Neuronal stem cell (in vitro differentiated cells): ENCODE measurements at regions not wholly inside any gene's neighbourhood (a gene's known extent, or its start where the extent isn't known, plus 50 kb on each side); places are given as distances from the start of the nearest gene placed in this dataset.

Experiments
- DNase-seq: peaks from one replicate; pipeline ENCODE4 v3.0.0-alpha.2; 2013; ENCODE audit warnings: low spot score
- H2AFZ ChIP-seq: one replicate; pipeline ENCODE4 v1.6.1; 2013; ENCODE audit warnings: mild to moderate bottlenecking, low read length, inconsistent platforms
- H2AK5ac ChIP-seq: 2 replicates; pipeline ENCODE4 v1.6.1; 2013; ENCODE audit warnings: low read depth, mild to moderate bottlenecking, inconsistent platforms, low read length, moderate library complexity, mixed read lengths
- H2BK120ac ChIP-seq: 2 replicates; pipeline ENCODE4 v1.6.1; 2013; ENCODE audit warnings: low read depth, mild to moderate bottlenecking, inconsistent platforms, low read length, moderate library complexity, mixed read lengths
- H2BK12ac ChIP-seq: one replicate; pipeline ENCODE4 v1.6.1; 2013; ENCODE audit warnings: low read length, inconsistent platforms
- H2BK15ac ChIP-seq: 2 replicates; pipeline ENCODE4 v1.6.1; 2013; ENCODE audit warnings: mild to moderate bottlenecking, low read length, inconsistent platforms, mixed read lengths
- H2BK5ac ChIP-seq: one replicate; pipeline ENCODE4 v1.6.1; 2013; ENCODE audit warnings: inconsistent platforms, mild to moderate bottlenecking, low read length, moderate library complexity
- H3K14ac ChIP-seq: one replicate; pipeline ENCODE4 v1.6.1; 2013; ENCODE audit warnings: low read length, inconsistent platforms
- H3K18ac ChIP-seq: 2 replicates; pipeline ENCODE4 v1.6.1; 2013; ENCODE audit warnings: low read length, inconsistent platforms
- H3K23ac ChIP-seq: 2 replicates; pipeline ENCODE4 v1.6.1; 2013; ENCODE audit warnings: low read depth, mild to moderate bottlenecking, mixed read lengths, low read length, inconsistent platforms; ENCODE audit not compliant: poor library complexity
- H3K27ac ChIP-seq: replicated peaks from 3 replicates; pipeline ENCODE4 v1.5.1; 2013; ENCODE audit warnings: low read length, inconsistent platforms
- H3K27me3 ChIP-seq, 3 experiments: 2 replicates each; pipeline ENCODE4 v1.6.1; 2013; ENCODE audit warnings: low read length in 3 of 3, mild to moderate bottlenecking in 2 of 3, inconsistent platforms in 1 of 3, low read depth in 1 of 3, mixed read lengths in 1 of 3, moderate library complexity in 1 of 3; ENCODE audit not compliant: control insufficient read depth in 3 of 3, insufficient read depth in 3 of 3
- H3K36me3 ChIP-seq, 2 donors: replicated peaks in 1 of 2; 2 replicates each; pipeline ENCODE4 v1.6.1; 2013; ENCODE audit warnings: low read length in 2 of 2; ENCODE audit not compliant: control insufficient read depth in 2 of 2, insufficient read depth in 2 of 2
- H3K4ac ChIP-seq: 2 replicates; pipeline ENCODE4 v1.6.1; 2013; ENCODE audit warnings: inconsistent platforms, mild to moderate bottlenecking, low read length, moderate library complexity
- H3K4me1 ChIP-seq, 2 donors: 1 replicate in 1 of 2; 2 replicates in 1 of 2; pipeline ENCODE4 v1.6.1; 2013; ENCODE audit warnings: low read length in 2 of 2, low read depth in 1 of 2; ENCODE audit not compliant: control insufficient read depth in 2 of 2, insufficient read depth in 1 of 2
- H3K4me2 ChIP-seq: one replicate; pipeline ENCODE4 v1.6.1; 2013; ENCODE audit warnings: mild to moderate bottlenecking, low read length, inconsistent platforms; ENCODE audit not compliant: insufficient read depth, poor library complexity, severe bottlenecking
- H3K4me3 ChIP-seq, 2 donors: 2 replicates each; pipeline ENCODE4 v1.5.1; 2013; ENCODE audit warnings: low read length in 2 of 2, mild to moderate bottlenecking in 2 of 2, inconsistent platforms in 1 of 2, moderate library complexity in 1 of 2
- H3K79me1 ChIP-seq: one replicate; pipeline ENCODE4 v1.6.1; 2013; ENCODE audit warnings: low read depth, mild to moderate bottlenecking, inconsistent platforms, low read length, moderate library complexity
- H3K9ac ChIP-seq: one replicate; pipeline ENCODE4 v1.6.1; 2013; ENCODE audit warnings: mild to moderate bottlenecking, low read depth, low read length, inconsistent platforms; ENCODE audit not compliant: poor library complexity
- H3K9me3 ChIP-seq, 2 donors: replicated peaks in 1 of 2; 2 replicates each; pipeline versions ENCODE3 to v1.6.1; 2013; ENCODE audit warnings: low read length in 2 of 2, mild to moderate bottlenecking in 2 of 2, inconsistent platforms in 1 of 2, low read depth in 1 of 2, mixed read lengths in 1 of 2, moderate library complexity in 1 of 2; ENCODE audit not compliant: control insufficient read depth in 2 of 2, insufficient read depth in 1 of 2
- H4K8ac ChIP-seq: one replicate; pipeline ENCODE4 v1.6.1; 2013; ENCODE audit warnings: low read depth, mild to moderate bottlenecking, inconsistent platforms, low read length, moderate library complexity
- H4K91ac ChIP-seq: one replicate; pipeline ENCODE4 v1.6.1; 2013; ENCODE audit warnings: low read length, low read depth, mild to moderate bottlenecking, inconsistent platforms; ENCODE audit not compliant: poor library complexity
- WGBS, 2 donors: extraction: QIAGEN DNeasy Blood & Tissue Kit; methylation state at CpG; one replicate each; pipeline ENCODE4 v1.1.7; 2013; ENCODE audit warnings: missing lambda C conversion rate in 2 of 2, mixed read lengths in 1 of 2; ENCODE audit not compliant: insufficient read length in 2 of 2, insufficient replicate concordance in 1 of 2; ENCODE audit errors: extremely low coverage in 2 of 2; 5-methylcytosine and 5-hydroxymethylcytosine counted together

DNA sequence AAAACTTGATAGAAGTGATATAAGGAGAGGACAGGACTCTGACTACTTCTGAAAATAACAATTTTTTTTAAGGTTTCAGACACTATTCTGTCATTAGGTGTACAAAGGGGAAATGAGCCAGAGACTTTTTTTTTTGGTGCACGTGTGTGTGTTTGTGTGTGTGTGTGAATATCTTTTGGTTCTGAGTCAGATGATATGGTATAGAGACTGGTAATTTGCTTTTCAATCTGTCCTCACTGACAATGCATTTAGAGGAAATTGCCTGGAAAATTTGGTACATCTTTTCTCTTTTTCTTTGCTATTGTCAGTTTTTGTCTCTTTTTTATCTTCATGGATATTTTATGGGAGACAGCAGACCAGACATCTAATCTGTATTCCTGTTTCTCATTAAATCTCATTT lies 59.3 kb downstream of the DDIT4L start:
- no peaks in the 10 kb centered on the region for H3K79me1 ChIP-seq

DNA sequence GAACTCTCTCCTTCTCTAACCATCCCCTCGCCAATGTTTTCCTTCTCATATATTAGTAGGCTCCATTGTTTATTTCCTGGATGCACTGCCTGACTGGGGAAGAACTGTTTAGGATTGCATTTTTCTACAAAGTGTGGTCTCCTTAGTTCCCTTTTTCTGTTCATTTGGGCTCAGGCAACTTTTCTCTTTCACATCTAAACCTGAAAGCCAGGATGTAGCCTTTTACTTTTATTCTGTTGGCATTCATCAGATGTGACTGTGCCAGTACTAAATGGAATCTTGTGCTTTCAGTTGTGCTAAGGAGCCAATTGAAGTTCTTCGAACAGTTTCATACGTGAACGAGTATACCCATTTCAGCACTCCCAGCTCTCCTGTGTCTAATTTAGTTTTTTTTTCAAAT lies 59.8 kb downstream of the DDIT4L start:
- no peaks in the 10 kb centered on the region for H3K36me3 ChIP-seq
- no peaks in the 10 kb centered on the region for H3K27me3 ChIP-seq
- H3K14ac ChIP-seq = no peak overlapping the region
- no peak for DNase-seq
- no peaks in the 10 kb centered on the region for H3K4me1 ChIP-seq
- H3K27ac ChIP-seq = no peak overlapping the region
- no peak overlapping the region for H2BK120ac ChIP-seq
- H3K9me3 ChIP-seq = no peaks in the 10 kb centered on the region
- H3K4me3 ChIP-seq = no peak overlapping the region
- no peak overlapping the region for H2BK5ac ChIP-seq
- H2AK5ac ChIP-seq = no peak overlapping the region
- H2AFZ ChIP-seq = no peak overlapping the region
- H2BK12ac ChIP-seq = no peak overlapping the region
- no peak overlapping the region for H3K4ac ChIP-seq
- no peak overlapping the region for H3K23ac ChIP-seq
- no peaks in the 10 kb centered on the region for H3K79me1 ChIP-seq
- H4K91ac ChIP-seq = no peak overlapping the region
- no peak overlapping the region for H2BK15ac ChIP-seq
- no peak overlapping the region for H3K4me2 ChIP-seq
- H3K18ac ChIP-seq = no peak overlapping the region
- H3K9ac ChIP-seq = no peak overlapping the region
- no CpG with 5 or more reads among the region's 4 CpGs for WGBS, 2 donors
- H4K8ac ChIP-seq = no peak overlapping the region

More for the DNA sequence above, 59.3 kb downstream of the DDIT4L start:
- WGBS, 2 donors = no CpG with 5 or more reads among the region's 1 CpG
- no peak overlapping the region for H3K9ac ChIP-seq
- no peak overlapping the region for H2AK5ac ChIP-seq
- DNase-seq = no peak
- no peak overlapping the region for H3K27ac ChIP-seq
- H2AFZ ChIP-seq = no peak overlapping the region
- H3K9me3 ChIP-seq = no peaks in the 10 kb centered on the region
- H3K36me3 ChIP-seq = no peaks in the 10 kb centered on the region
- no peak overlapping the region for H2BK5ac ChIP-seq
- no peak overlapping the region for H3K18ac ChIP-seq
- no peaks in the 10 kb centered on the region for H3K4me1 ChIP-seq
- no peak overlapping the region for H2BK15ac ChIP-seq
- H3K27me3 ChIP-seq = no peaks in the 10 kb centered on the region
- no peak overlapping the region for H3K14ac ChIP-seq
- no peak overlapping the region for H4K91ac ChIP-seq
- H3K4me2 ChIP-seq = no peak overlapping the region
- no peak overlapping the region for H3K4ac ChIP-seq
- no peak overlapping the region for H2BK12ac ChIP-seq
- H3K23ac ChIP-seq = no peak overlapping the region
- no peak overlapping the region for H4K8ac ChIP-seq
- H2BK120ac ChIP-seq = no peak overlapping the region
- H3K4me3 ChIP-seq = no peak overlapping the region

DNA sequence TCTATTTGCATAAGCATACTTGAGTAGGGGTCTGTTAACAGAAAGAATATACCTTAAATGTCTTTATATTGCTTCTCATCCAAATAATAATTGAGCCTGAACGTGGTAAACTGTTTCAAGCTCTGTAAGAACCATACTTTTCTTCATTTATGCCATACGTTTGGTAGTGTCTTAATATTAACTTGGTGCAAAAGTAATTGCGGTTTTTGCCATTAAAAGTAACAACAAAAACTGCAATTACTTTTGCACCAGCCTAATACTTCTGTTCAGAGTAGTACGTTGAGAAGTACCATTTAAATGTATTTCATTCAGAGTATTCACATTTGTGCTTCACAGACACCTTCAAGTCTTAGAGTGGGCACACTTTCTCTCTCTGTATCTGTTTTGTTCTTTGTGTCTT lies 60.5 kb downstream of the DDIT4L start:
- Histone ChIP-seq H3K27ac (no peak overlapping the region), H3K27me3 (no peaks in the 10 kb centered on the region), H3K4me1 (no peaks in the 10 kb centered on the region), H2BK12ac (no peak overlapping the region), H3K36me3 (no peaks in the 10 kb centered on the region), H3K4ac (no peak overlapping the region), H3K18ac (no peak overlapping the region), H3K9ac (no peak overlapping the region), H3K4me2 (no peak overlapping the region), H2BK5ac (no peak overlapping the region), H2AFZ (no peak overlapping the region), H3K9me3 (no peaks in the 10 kb centered on the region), H2AK5ac (no peak overlapping the region), H2BK120ac (no peak overlapping the region), H4K8ac (no peak overlapping the region), H2BK15ac (no peak overlapping the region), H3K4me3 (no peak overlapping the region), H4K91ac (no peak overlapping the region), H3K23ac (no peak overlapping the region), H3K79me1 (no peaks in the 10 kb centered on the region), H3K14ac (no peak overlapping the region)
- no CpG with 5 or more reads among the region's 4 CpGs for WGBS, 2 donors
- DNase-seq = no peak

DNA sequence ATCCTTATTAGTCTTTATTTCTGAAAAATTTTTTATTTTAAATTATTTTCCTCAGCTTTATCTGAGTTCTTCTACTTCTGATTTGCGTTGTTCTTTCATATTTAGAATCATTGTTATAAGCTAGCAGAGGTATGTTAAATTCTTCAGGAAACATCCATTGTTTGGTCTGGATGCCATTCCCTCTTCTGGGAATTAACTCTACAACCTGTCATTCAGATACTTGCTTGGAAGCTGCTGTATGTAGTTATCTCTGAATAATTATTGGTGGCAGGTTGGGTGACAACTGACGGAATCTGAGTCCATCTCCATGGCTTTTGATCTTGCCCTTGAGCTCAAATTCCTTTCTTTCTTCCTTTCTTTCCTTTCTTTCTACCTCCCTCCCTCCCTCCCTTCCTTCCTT lies 61.9 kb downstream of the DDIT4L start:
- Histone ChIP-seq H3K18ac (no peak overlapping the region), H2BK120ac (no peak overlapping the region), H2BK15ac (no peak overlapping the region), H2AK5ac (no peak overlapping the region), H3K14ac (no peak overlapping the region), H3K36me3 (no peaks in the 10 kb centered on the region), H2BK5ac (no peak overlapping the region), H3K9ac (no peak overlapping the region), H4K8ac (no peak overlapping the region), H3K9me3 (no peaks in the 10 kb centered on the region), H4K91ac (no peak overlapping the region), H2BK12ac (no peak overlapping the region), H3K4me1 (no peaks in the 10 kb centered on the region), H3K4me2 (no peak overlapping the region), H3K23ac (no peak overlapping the region), H3K4me3 (no peak overlapping the region), H3K4ac (no peak overlapping the region), H3K79me1 (no peaks in the 10 kb centered on the region), H2AFZ (no peak overlapping the region), H3K27ac (no peak overlapping the region), H3K27me3 (no peaks in the 10 kb centered on the region)
- WGBS, 2 donors = no CpG with 5 or more reads among the region's 2 CpGs
- no peak for DNase-seq
